ENCODE measurements at regions not wholly inside any gene's neighbourhood (a gene's known extent, or its start where the extent isn't known, plus 50 kb on each side); places are given as distances from the start of the nearest gene placed in this dataset.

- Histone ChIP-seq H3K36me3 (ENCODE audit: control insufficient read depth in 2 of 2, extremely low read depth in 1 of 2, insufficient read depth in 1 of 2, low read length in 1 of 2) (no peaks in the 10 kb centered on the region), H3K27me3 (replicated peaks in 1 of 2; ENCODE audit: control insufficient read depth in 2 of 2, extremely low read depth in 1 of 2, insufficient read depth in 2 of 2, low read length in 1 of 2) (no peaks in the 10 kb centered on the region), H3K27ac (ENCODE audit: low read length) (no peak overlapping the region), H3K4me1 (ENCODE audit: control insufficient read depth in 1 of 2, extremely low read depth in 1 of 2, insufficient read depth in 2 of 2, low read length in 2 of 2) (no peaks in the 10 kb centered on the region), H3K9me3 (no peaks in the 10 kb centered on the region), H3K4me3 (ENCODE audit: control insufficient read depth in 1 of 2, extremely low read depth in 1 of 2, low read length in 1 of 2) (no peak overlapping the region)
- H3K9me3 Mint-ChIP-seq: peaks cover 5 to 13% (median 12%) of the 10 kb centered on the region in 3 donors
- no peak overlapping the region for H3K4me3 Mint-ChIP-seq
- no peaks in the 10 kb centered on the region for H3K36me3 Mint-ChIP-seq
- H3K27me3 Mint-ChIP-seq: peaks cover 0 to 3% of the 10 kb centered on the region in 2 donors
- no peak for DNase-seq
- no peak for ATAC-seq (replicated peaks in 1 of 4)
- H3K27ac Mint-ChIP-seq: no peak overlapping the region
- CTCF ChIA-PET: no interaction called here
- POLR2A ChIA-PET: no interaction called here
- H3K4me1 Mint-ChIP-seq: no peaks in the 10 kb centered on the region
- 60% methylated on average over 1 of the region's 13 CpGs for WGBS (ENCODE audit: insufficient coverage)
These were observed 393.9 kb upstream of the SALL1 start for GRCh38 chr16:51544851-51545467.

GRCh38 chr16:51543971-51544370 lies 392.9 kb upstream of the SALL1 start:
- no peak overlapping the region for H3K4me3 Mint-ChIP-seq
- H3K4me1 Mint-ChIP-seq: no peaks in the 10 kb centered on the region
- no peaks in the 10 kb centered on the region for H3K9me3 ChIP-seq
- ATAC-seq (replicated peaks in 1 of 4): no peak
- ChIA-PET CTCF (no interaction called here), POLR2A (no interaction called here)
- no peaks in the 10 kb centered on the region for H3K36me3 ChIP-seq (ENCODE audit: control insufficient read depth in 2 of 2, extremely low read depth in 1 of 2, insufficient read depth in 1 of 2, low read length in 1 of 2)
- peaks cover 0 to 1% of the 10 kb centered on the region in 2 donors for H3K27me3 Mint-ChIP-seq
- H3K4me1 ChIP-seq (ENCODE audit: control insufficient read depth in 1 of 2, extremely low read depth in 1 of 2, insufficient read depth in 2 of 2, low read length in 2 of 2): no peaks in the 10 kb centered on the region
- no peak for DNase-seq
- H3K9me3 Mint-ChIP-seq: peaks cover 0 to 14% (median 7%) of the 10 kb centered on the region in 3 donors
- H3K27ac ChIP-seq (ENCODE audit: low read length): no peak overlapping the region
- H3K27me3 ChIP-seq (replicated peaks in 1 of 2; ENCODE audit: control insufficient read depth in 2 of 2, extremely low read depth in 1 of 2, insufficient read depth in 2 of 2, low read length in 1 of 2): no peaks in the 10 kb centered on the region
- H3K36me3 Mint-ChIP-seq: no peaks in the 10 kb centered on the region
- WGBS (ENCODE audit: insufficient coverage): 77% methylated on average over 6 of the region's 9 CpGs
- no peak overlapping the region for H3K27ac Mint-ChIP-seq
- no peak overlapping the region for H3K4me3 ChIP-seq (ENCODE audit: control insufficient read depth in 1 of 2, extremely low read depth in 1 of 2, low read length in 1 of 2)

- ChIA-PET POLR2A (no interaction called here), CTCF (no interaction called here)
- Histone ChIP-seq H3K9me3 (no peaks in the 10 kb centered on the region), H3K36me3 (ENCODE audit: control insufficient read depth in 2 of 2, extremely low read depth in 1 of 2, insufficient read depth in 1 of 2, low read length in 1 of 2) (no peaks in the 10 kb centered on the region), H3K27ac (ENCODE audit: low read length) (no peak overlapping the region), H3K4me1 (ENCODE audit: control insufficient read depth in 1 of 2, extremely low read depth in 1 of 2, insufficient read depth in 2 of 2, low read length in 2 of 2) (no peaks in the 10 kb centered on the region), H3K4me3 (ENCODE audit: control insufficient read depth in 1 of 2, extremely low read depth in 1 of 2, low read length in 1 of 2) (no peak overlapping the region), H3K27me3 (replicated peaks in 1 of 2; ENCODE audit: control insufficient read depth in 2 of 2, extremely low read depth in 1 of 2, insufficient read depth in 2 of 2, low read length in 1 of 2) (no peaks in the 10 kb centered on the region)
- DNase-seq (no peak), ATAC-seq (replicated peaks in 1 of 4) (no peak)
- Mint-ChIP-seq H3K27me3 (peaks cover 0 to 2% of the 10 kb centered on the region in 2 donors), H3K4me1 (no peaks in the 10 kb centered on the region), H3K9me3 (peaks cover 0 to 16% (median 3%) of the 10 kb centered on the region in 3 donors), H3K27ac (no peak overlapping the region), H3K36me3 (no peaks in the 10 kb centered on the region), H3K4me3 (no peak overlapping the region)
- WGBS (ENCODE audit: insufficient coverage): 75% methylated on average over 8 of the region's 12 CpGs
These were observed 392.1 kb upstream of the SALL1 start for GRCh38 chr16:51542981-51543815.

- Histone ChIP-seq H3K4me3 (ENCODE audit: control insufficient read depth in 1 of 2, extremely low read depth in 1 of 2, low read length in 1 of 2) (no peak overlapping the region), H3K4me1 (ENCODE audit: control insufficient read depth in 1 of 2, extremely low read depth in 1 of 2, insufficient read depth in 2 of 2, low read length in 2 of 2) (no peaks in the 10 kb centered on the region), H3K36me3 (ENCODE audit: control insufficient read depth in 2 of 2, extremely low read depth in 1 of 2, insufficient read depth in 1 of 2, low read length in 1 of 2) (no peaks in the 10 kb centered on the region), H3K9me3 (no peaks in the 10 kb centered on the region), H3K27ac (ENCODE audit: low read length) (no peak overlapping the region), H3K27me3 (replicated peaks in 1 of 2; ENCODE audit: control insufficient read depth in 2 of 2, extremely low read depth in 1 of 2, insufficient read depth in 2 of 2, low read length in 1 of 2) (no peaks in the 10 kb centered on the region)
- no peak for DNase-seq
- ATAC-seq (replicated peaks in 1 of 4): no peak
- ChIA-PET CTCF (no interaction called here), POLR2A (no interaction called here)
- Mint-ChIP-seq H3K9me3 (peaks cover 4 to 20% (median 7%) of the 10 kb centered on the region in 3 donors), H3K27me3 (peaks cover 0 to 2% of the 10 kb centered on the region in 2 donors), H3K27ac (no peak overlapping the region), H3K4me1 (no peaks in the 10 kb centered on the region), H3K4me3 (no peak overlapping the region), H3K36me3 (no peaks in the 10 kb centered on the region)
- 33% methylated on average over 1 of the region's 2 CpGs for WGBS (ENCODE audit: insufficient coverage)
These were observed 389.2 kb upstream of the SALL1 start for GRCh38 chr16:51540259-51540658.

- Mint-ChIP-seq H3K9me3 (peaks cover 4 to 24% (median 7%) of the 10 kb centered on the region in 3 donors), H3K4me1 (no peaks in the 10 kb centered on the region), H3K4me3 (no peak overlapping the region), H3K27ac (no peak overlapping the region), H3K27me3 (peaks cover 0 to 2% of the 10 kb centered on the region in 2 donors), H3K36me3 (no peaks in the 10 kb centered on the region)
- H3K4me3 ChIP-seq (ENCODE audit: control insufficient read depth in 1 of 2, extremely low read depth in 1 of 2, low read length in 1 of 2): no peak overlapping the region
- ChIA-PET POLR2A (no interaction called here), CTCF (no interaction called here)
- no peak for DNase-seq
- H3K36me3 ChIP-seq (ENCODE audit: control insufficient read depth in 2 of 2, extremely low read depth in 1 of 2, insufficient read depth in 1 of 2, low read length in 1 of 2): no peaks in the 10 kb centered on the region
- H3K9me3 ChIP-seq: no peaks in the 10 kb centered on the region
- ATAC-seq (replicated peaks in 1 of 4): no peak
- no peak overlapping the region for H3K27ac ChIP-seq (ENCODE audit: low read length)
- H3K4me1 ChIP-seq (ENCODE audit: control insufficient read depth in 1 of 2, extremely low read depth in 1 of 2, insufficient read depth in 2 of 2, low read length in 2 of 2): no peaks in the 10 kb centered on the region
- WGBS (ENCODE audit: insufficient coverage): 57% methylated on average over 1 of the region's 7 CpGs
- H3K27me3 ChIP-seq (replicated peaks in 1 of 2; ENCODE audit: control insufficient read depth in 2 of 2, extremely low read depth in 1 of 2, insufficient read depth in 2 of 2, low read length in 1 of 2): no peaks in the 10 kb centered on the region
These were observed 387.8 kb upstream of the SALL1 start for GRCh38 chr16:51538707-51539498.

GRCh38 chr16:51535591-51535990 lies 384.5 kb upstream of the SALL1 start:
- H3K9me3 ChIP-seq: no peaks in the 10 kb centered on the region
- DNase-seq (no peak), ATAC-seq (replicated peaks in 1 of 4) (no peak)
- H3K27me3 ChIP-seq (replicated peaks in 1 of 2; ENCODE audit: control insufficient read depth in 2 of 2, extremely low read depth in 1 of 2, insufficient read depth in 2 of 2, low read length in 1 of 2): no peaks in the 10 kb centered on the region
- no peak overlapping the region for H3K4me3 ChIP-seq (ENCODE audit: control insufficient read depth in 1 of 2, extremely low read depth in 1 of 2, low read length in 1 of 2)
- H3K27ac ChIP-seq (ENCODE audit: low read length): no peak overlapping the region
- Mint-ChIP-seq H3K9me3 (peaks cover 4 to 15% (median 7%) of the 10 kb centered on the region in 3 donors), H3K27me3 (peaks cover 0 to 2% of the 10 kb centered on the region in 2 donors), H3K27ac (no peak overlapping the region), H3K4me3 (no peak overlapping the region), H3K36me3 (no peaks in the 10 kb centered on the region), H3K4me1 (no peaks in the 10 kb centered on the region)
- 74% methylated on average over 4 of the region's 11 CpGs for WGBS (ENCODE audit: insufficient coverage)
- H3K36me3 ChIP-seq (ENCODE audit: control insufficient read depth in 2 of 2, extremely low read depth in 1 of 2, insufficient read depth in 1 of 2, low read length in 1 of 2): no peaks in the 10 kb centered on the region
- ChIA-PET CTCF (no interaction called here), POLR2A (no interaction called here)
- no peaks in the 10 kb centered on the region for H3K4me1 ChIP-seq (ENCODE audit: control insufficient read depth in 1 of 2, extremely low read depth in 1 of 2, insufficient read depth in 2 of 2, low read length in 2 of 2)
